WERI-Rb-1 (cell line): ENCODE measurements at regions not wholly inside any gene's neighbourhood (a gene's known extent, or its start where the extent isn't known, plus 50 kb on each side); places are given as distances from the start of the nearest gene placed in this dataset.
"Not testable (repeated sequence)": the region's sequence is repeated elsewhere in the genome, so short reads cannot be mapped to it uniquely, and the experiment has no call there.

Source experiments
- DNase-seq: peaks from one replicate; pipeline ENCODE4 v3.0.0-alpha.2; 2020
- H3K27ac ChIP-seq: fragments of 250-450 bp; sonication (Bioruptor Pico); 2 replicates; pipeline ENCODE4 v1.5.1; 2020; ENCODE audit warnings: mild to moderate bottlenecking, moderate library complexity
- H3K27me3 ChIP-seq: fragments of 250-450 bp; sonication (Bioruptor Pico); 2 replicates; pipeline ENCODE4 v1.5.1; 2021; ENCODE audit warnings: mild to moderate bottlenecking, low read depth, moderate library complexity; ENCODE audit not compliant: insufficient read depth, severe bottlenecking
- H3K36me3 ChIP-seq: fragments of 250-450 bp; sonication (Bioruptor Pico); 2 replicates; pipeline ENCODE4 v1.5.1; 2020; ENCODE audit warnings: mild to moderate bottlenecking, moderate library complexity
- H3K4me3 ChIP-seq: 2 replicates; pipeline ENCODE4 v1.5.1; 2011; ENCODE audit warnings: low read depth, mild to moderate bottlenecking, control low read depth, low read length
- H3K9me3 ChIP-seq: fragments of 250-450 bp; sonication (Bioruptor Pico); 2 replicates; pipeline ENCODE4 v1.5.1; 2021; ENCODE audit warnings: mild to moderate bottlenecking, moderate library complexity; ENCODE audit not compliant: severe bottlenecking
- CTCF ChIP-seq: IDR thresholded peaks from 2 replicates; pipeline ENCODE4 v1.5.1; 2011; ENCODE audit warnings: low read depth, mild to moderate bottlenecking, control low read depth, inconsistent platforms, low read length

GRCh38 chr11:109658190-109658589, 236.2 kb downstream of the C11orf87 start:
- Histone ChIP-seq H3K36me3 (no peaks in the 10 kb centered on the region), H3K9me3 (no peaks in the 10 kb centered on the region), H3K27me3 (no peaks in the 10 kb centered on the region), H3K4me3 (no peak overlapping the region), H3K27ac (no peak overlapping the region)
- DNase-seq = no peak
- no peak for TF ChIP-seq CTCF

GRCh38 chr11:109667719-109668118, 245.7 kb downstream of the C11orf87 start:
- no peak for DNase-seq
- no peak overlapping the region for H3K4me3 ChIP-seq
- TF ChIP-seq CTCF = no peak
- no peak overlapping the region for H3K27ac ChIP-seq
- H3K27me3 ChIP-seq = no peaks in the 10 kb centered on the region
- no peaks in the 10 kb centered on the region for H3K36me3 ChIP-seq
- H3K9me3 ChIP-seq = no peaks in the 10 kb centered on the region

GRCh38 chr11:109668973-109669634, 247.1 kb downstream of the C11orf87 start:
- DNase-seq = no peak
- no peak overlapping the region for H3K27ac ChIP-seq
- no peak for TF ChIP-seq CTCF
- H3K27me3 ChIP-seq = no peaks in the 10 kb centered on the region
- H3K4me3 ChIP-seq = no peak overlapping the region
- no peaks in the 10 kb centered on the region for H3K36me3 ChIP-seq
- no peaks in the 10 kb centered on the region for H3K9me3 ChIP-seq

GRCh38 chr11:109677231-109677630, 255.2 kb downstream of the C11orf87 start:
- Histone ChIP-seq H3K4me3 (no peak overlapping the region), H3K27ac (no peak overlapping the region), H3K27me3 (no peaks in the 10 kb centered on the region), H3K36me3 (no peaks in the 10 kb centered on the region), H3K9me3 (no peaks in the 10 kb centered on the region)
- no peak for TF ChIP-seq CTCF
- no peak for DNase-seq

- no peaks in the 10 kb centered on the region for H3K27me3 ChIP-seq
- no peak overlapping the region for H3K27ac ChIP-seq
- H3K36me3 ChIP-seq = no peaks in the 10 kb centered on the region
- no peak overlapping the region for H3K4me3 ChIP-seq
- TF ChIP-seq CTCF = no peak
- no peaks in the 10 kb centered on the region for H3K9me3 ChIP-seq
- no peak for DNase-seq
Measured at GRCh38 chr11:109677876-109678275, 255.9 kb downstream of the C11orf87 start.

GRCh38 chr11:109680127-109680526, 258.1 kb downstream of the C11orf87 start:
- DNase-seq = no peak
- TF ChIP-seq CTCF = no peak
- Histone ChIP-seq H3K4me3 (no peak overlapping the region), H3K36me3 (no peaks in the 10 kb centered on the region), H3K27me3 (no peaks in the 10 kb centered on the region), H3K27ac (no peak overlapping the region), H3K9me3 (no peaks in the 10 kb centered on the region)

DNA sequence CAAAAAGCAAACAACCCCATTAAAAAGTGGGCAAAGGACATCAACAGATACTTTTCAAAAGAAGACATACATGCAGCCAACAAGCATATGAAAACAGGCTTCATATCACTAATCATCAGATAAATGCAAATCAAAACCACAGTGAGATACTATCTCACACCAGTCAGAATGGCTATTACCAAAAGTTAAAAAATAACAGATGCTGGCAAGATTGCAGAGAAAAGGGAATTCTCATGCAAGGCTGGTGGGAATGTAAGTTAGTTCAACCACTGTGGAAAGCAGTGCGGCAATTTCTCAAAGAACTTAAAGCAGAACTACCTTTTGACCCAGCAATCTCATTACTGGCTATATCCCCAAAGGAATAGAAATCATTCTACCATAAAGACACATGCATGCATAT, 260.8 kb downstream of the C11orf87 start:
- not testable (repeated sequence) for DNase-seq, H3K27me3 ChIP-seq

More for the DNA sequence above, 260.8 kb downstream of the C11orf87 start:
- not testable (repeated sequence) for H3K9me3 ChIP-seq, H3K27ac ChIP-seq, H3K4me3 ChIP-seq, H3K36me3 ChIP-seq
